Activated CD4-positive, alpha-beta T cell treated with anti-CD3 and anti-CD28 coated beads, Interleukin-2, amount 50 U/mL, for 48 hours (primary cell): ENCODE measurements at regions not wholly inside any gene's neighbourhood (a gene's known extent, or its start where the extent isn't known, plus 50 kb on each side); places are given as distances from the start of the nearest gene placed in this dataset.
"Not testable (repeated sequence)": the region's sequence is repeated elsewhere in the genome, so short reads cannot be mapped to it uniquely, and the experiment has no call there.

Experiments used
- DNase-seq, 2 experiments: peaks; one replicate each; pipeline ENCODE4 v3.0.0-alpha.2; 2020

DNA sequence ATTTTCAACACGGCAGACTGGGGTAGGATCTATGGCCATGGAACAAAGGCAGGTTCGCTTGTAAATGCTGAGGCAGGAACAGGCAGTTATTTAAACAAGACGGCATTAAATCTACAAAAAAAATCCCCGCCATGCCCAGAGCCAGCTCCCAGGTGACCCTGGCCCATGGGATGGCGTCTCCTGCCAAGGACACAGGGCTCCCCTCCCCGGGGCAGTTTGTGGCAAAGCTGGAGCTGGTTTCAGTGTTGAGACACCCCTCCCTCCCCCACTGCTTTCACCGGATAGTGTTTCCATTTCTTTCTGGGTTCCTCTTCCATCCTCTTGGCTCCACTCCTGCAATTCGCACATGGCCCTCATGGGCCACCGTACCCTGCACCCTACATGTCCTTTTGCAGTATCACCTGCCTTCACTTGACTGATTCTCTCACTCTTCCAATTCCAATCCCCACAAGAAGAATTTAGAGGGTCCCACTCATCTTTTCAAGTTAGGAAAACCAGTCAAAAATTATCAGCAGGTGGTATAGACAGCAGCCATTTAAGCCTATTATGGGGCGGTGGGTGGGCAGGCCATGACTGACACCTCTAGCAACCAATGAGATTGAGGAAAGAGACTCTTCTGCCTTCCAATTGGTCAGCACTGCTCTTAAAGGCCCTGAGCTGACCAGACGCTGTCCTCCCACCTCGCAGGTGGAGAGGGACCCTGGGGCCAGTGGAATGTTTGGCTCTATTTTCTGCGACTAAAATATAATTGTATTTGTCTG is 52.0 kb downstream of the OLIG1 start:
- no peak for DNase-seq

DNA sequence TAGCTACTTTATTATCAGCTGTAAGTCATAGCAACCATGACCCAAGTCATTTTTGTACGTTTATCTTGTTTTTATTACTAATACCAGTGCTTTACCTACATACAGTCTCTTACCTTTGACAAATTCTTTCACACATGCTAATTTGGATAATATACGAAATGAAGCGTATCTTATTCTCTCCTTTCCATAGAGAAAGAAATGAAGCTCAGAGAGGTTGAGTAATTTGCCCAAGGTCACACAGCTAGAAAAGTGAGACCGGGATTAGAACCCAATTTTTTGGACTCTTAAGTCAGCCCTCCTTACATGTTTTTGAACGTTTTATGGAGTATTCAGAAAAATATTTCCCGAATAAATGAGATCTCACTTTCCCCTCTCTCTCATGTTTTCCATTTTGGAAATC is 52.6 kb downstream of the OLIG1 start:
- DNase-seq, result no peak

DNA sequence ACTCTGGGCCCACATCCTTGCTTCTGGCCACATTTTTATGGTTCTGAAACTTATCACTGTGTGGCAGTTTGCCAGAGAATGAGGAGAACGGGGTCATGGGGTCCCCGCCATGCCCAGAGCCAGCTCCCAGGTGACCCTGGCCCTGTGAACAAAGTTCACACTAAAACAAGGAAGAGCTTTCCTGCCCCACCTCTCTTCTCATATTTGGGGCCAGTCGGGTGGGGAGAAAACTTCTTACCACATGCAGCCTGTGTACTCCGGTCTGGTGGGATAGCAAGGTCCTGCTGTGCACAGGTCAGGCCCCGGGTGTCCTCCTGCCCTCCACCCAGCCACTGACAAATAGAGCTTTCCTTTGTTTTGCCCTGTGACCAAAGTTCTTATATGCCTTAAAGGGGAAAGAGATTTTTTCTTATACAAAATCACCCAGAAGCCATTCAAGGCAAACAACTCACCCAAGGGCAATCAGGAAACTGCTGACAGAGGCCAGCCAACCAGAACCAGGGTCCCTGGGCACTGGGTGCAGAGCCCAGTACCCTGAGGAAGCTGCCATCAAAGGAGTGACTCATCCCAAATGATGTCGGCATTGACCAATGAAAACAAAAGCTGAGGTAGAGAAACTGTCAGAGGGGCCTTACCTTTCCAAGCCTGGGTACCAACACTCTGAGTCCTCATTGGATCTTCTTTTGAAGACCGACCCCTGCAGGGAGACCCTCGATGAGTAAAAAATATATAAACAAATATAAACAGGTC is 53.6 kb downstream of the OLIG1 start:
- no peak for DNase-seq

DNA sequence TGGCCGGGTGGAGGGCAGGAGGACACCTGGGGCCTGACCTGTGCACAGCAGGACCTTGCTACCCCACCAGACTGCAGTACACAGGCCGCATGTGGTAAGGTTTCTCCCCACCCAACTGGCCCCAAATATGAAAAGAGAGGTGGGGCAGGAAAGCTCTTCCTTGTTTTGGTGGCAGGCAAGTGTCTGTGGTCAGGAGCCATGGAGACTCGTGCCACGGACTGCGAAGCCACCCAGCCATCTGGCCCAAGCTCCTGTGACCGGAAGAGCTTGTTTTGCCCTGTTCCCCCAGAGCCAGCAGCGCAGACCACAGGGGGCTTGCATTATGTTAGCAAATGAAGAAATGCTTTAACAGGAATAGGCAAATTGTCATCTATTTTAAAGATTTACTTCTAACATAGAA is 54.9 kb downstream of the OLIG1 start:
- DNase-seq, result no peak

DNA sequence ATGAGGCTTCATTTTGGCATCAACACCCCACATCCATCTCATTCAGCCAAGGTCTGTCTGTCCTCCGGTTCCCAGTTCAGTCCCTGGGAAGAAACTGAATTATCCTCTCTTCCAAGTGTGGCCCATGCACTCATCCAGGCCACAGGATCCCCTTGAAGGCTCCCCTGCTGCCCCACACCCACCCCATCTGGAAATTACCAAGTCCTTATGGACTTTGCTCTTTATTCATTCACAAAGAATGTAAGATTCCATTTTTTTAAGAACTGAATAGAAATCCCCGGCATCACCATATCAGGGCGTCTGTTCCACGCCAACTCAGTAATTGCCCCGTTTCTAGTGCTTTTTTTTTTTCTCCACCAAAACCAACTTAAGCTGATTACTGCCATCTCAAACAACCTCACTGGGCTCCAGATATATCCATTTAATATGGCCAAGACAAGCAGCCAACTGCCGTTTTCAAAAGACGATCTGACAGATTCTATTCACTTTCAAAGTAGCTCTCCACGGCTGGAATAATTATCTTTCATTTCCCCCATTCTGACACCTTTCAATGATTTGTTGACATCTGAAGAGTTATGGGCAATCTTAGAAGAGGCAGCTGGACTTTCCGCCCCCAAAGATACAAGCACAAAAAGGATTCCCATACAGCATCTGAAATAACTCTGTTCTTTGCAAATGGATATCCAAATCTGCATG is 55.9 kb downstream of the OLIG1 start:
- DNase-seq, result no peak

DNA sequence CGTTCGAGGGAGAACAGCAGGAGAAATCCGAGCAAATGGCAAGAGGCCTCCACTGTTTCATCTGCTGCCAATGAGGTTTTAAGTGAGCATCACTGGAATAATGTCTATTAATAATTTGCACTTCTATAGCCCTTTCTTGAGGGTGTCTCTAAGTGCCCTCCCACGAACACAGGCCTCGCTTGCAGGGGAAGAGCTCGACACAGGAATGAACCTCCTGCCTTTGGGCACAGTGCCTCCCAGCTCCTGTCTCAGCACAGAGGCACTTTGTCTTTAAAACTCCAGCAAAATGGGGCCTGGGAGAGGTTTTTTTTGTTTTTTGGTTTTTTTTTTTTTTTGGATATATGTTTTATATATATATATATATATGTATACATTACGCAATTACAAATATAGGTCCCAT is 56.6 kb downstream of the OLIG1 start:
- no peak for DNase-seq

DNA sequence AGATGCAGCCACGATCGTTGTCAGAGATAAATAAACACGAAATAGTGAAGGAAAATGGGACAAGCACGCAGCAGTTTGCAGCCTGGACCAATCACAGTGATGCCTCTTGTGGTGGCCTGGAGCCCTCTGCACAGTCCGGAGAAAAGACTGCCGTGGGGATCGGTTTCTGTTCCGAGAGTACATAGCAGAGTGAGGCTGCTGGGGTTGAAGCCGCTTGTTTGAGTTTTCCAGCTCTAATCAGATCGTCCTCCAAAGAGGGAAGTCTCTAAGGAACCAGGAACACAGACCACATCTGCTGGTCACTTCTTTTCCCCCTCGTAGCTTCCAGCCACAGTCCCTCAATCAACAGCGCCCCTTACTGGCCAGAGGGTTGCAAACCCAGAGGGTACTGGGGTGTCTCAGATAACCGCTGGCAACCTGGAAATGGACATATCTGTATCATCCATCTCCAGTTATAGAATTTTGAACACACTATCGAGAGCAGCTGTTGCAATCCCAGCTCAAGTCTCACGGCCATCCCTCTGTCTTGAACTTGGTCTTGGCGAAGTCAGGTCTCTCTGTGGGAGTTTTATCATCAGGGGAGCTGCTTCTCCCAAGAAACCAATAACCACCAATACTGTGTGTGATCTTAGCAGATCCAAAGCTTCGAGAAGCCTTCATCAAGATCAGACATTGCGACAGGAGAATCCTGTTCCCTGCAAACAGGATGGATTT is 57.4 kb downstream of the OLIG1 start:
- DNase-seq, result peak; percentile 69 to 76

DNA sequence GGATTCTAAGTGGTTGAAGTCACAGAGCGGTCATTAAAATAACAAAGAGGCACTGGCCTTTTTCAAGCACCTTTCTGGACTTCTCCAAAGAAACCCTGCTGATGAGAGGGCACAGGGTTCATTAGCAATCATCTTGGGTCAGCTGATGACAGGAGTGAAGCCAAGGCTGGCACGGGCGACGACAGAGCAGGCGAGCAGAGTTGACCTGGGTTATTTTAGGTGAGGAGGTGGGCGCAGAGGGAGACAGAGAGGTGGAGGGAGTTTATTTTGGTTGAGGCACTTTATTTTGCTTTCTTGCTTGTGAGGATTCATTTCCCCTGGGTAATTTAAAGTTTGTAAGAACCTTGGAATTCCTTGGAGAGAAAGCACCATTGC is 57.9 kb downstream of the OLIG1 start:
- no peak for DNase-seq

DNA sequence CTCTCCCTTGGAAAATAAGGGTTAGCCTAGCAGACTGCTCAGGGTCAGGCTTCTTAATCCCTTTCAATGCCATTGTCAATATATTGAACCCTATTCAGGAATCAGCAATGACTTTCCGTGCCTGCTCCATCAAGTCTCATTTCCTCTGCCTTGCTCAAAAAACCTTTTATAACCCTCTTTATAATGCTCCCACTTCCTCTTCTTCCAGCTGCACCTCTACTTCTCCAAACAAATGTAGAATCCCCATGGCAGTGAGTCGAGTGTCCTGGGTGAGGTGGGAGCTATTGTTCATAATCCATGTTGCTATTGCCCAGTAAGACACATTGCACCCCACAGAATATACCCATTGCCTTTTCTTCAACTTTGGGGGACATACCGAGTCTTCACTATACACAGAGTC is 58.6 kb downstream of the OLIG1 start:
- DNase-seq, result no peak

DNA sequence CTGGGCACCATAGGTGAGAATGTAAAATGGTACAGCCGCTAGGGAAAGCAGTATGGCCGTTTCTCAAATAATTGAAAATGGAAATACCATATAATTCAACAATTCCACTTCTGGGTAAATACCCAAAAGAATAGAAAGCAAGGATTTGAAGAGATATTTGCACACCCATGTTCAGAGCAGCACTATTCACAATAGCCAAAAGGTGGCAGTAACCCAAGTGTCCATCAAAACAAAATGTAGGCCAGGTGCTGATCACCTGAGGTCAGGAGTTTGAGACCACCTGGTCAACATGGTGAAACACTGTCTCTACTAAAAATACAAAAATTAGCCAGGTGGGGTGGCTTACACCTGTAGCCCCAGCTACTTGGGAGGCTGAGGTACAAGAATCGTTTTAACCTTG is 62.1 kb downstream of the OLIG1 start:
- no peak for DNase-seq

DNA sequence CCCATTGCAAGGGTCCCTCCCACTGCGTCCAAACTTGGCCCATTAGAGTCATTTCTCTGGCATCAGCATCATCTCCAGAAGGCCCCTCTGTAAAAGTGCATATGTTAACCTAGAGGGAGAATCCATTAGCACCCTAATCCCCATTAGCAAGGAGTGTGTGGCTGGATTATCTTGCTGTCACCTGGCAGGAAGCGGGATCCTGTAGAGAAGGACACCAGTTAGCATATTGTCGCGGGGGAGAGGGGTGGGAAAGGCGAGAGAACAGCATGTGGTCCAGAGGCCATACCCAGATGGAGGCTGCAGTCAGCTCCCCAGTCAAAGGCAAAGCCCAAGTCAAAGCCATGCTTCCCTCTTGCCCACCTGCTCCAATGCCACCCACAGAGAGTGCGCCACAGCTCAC is 64.0 kb downstream of the OLIG1 start:
- no peak for DNase-seq

DNA sequence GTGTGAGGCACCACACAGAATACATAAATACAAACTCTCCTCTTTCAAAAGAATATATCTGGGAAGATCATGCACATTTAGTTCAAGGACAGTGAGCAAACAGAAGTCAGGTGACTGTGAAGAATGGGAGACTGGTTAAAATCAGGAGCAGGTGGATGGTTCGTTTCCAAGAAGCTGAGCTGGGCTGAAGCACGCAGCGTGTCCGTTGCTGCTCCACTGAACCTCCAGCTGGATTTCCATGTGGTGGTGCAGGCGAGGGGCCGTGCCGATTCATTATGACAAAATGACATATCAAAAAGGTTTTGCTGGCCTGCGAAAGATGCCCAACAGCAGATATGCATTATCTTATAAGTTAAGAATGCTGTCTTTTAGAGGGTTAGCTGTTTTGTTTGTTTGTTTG is 66.0 kb downstream of the OLIG1 start:
- DNase-seq, result no peak

DNA sequence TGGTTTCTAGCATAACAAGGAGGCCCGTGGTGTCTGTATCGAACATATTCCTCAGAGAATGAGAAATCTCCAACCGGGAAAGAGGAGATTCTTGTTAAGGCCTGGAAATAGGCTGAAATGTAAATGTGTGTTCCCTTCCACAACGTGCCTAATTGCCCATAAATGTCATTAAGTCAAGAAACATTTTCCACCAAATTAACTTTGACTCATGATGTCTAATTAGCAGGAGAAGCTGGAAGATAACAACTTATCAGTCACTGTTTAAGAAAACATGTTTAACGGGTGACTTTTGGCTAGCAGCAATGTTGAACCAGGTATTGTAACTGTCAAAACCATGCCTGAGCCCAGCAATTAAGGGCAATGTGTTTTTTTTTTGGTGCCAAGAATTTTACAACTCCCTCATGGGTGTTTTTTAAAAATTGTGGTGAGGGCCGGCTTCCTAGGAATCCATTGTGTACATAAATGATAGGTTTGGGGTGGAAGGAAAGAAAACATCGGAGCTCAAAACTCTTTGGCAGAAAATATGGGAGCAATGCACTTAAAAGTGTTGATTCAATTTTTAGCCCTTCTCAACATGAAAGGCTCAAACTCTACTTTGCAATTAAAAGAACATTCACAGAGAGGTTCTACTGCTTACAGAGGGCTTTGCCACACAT is 67.0 kb downstream of the OLIG1 start:
- no peak for DNase-seq

DNA sequence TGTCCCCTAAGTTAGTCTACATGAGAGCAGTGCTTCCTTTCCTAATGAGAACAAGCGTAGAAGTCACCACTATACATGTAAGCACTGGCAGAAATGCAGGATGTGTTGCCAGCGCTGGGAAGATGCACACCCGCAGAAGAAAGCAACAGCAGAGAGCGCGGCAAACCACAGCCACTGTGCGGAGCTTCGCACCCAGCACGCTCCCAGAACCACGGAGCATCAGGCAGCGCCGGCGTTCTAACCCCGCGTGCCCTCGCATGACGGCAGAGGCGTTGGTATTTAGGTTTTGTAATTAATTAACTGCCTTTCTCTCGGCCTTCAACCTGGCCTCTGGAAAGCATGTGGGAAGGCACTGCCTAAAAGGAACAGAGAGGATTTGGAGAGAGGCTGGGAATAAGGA is 69.1 kb downstream of the OLIG1 start:
- DNase-seq, result no peak

DNA sequence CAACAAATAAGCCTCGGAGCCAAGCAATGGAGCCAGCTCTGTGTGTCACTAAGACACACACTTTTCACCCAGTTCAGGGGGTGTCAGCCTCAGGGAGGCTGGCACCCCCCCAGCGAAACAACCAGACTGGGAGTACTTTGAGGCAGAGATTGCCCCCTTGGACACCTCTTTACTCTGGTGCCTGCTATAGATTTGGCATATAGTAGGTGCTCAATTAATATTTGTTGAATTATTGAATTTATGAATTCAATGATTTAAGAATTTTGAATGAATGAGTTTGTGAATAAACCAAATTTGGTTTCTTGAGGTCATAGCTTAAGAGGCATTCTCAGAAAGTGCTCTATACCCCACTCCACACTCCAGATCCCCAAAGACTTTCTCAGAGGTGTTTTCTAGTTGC is 70.3 kb downstream of the OLIG1 start:
- no peak for DNase-seq

DNA sequence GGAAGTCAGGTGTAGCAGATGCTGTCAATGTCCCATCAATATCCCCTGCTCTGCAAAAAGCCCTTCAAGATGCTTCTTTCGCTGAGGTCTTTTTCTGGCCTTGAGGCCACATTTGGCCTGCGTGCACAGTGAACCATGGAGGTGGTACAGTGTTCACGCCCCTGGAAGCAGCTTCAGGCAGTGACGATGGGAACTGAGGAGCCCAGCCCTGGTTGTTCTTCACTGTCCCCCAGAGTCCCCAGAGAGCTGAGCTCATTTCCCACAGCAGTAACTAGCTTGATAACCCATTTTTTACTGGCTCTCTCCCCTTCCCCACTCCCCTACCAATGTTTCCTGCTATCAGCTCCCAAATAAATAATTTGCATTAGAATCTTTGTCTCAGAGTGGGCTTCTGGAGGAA is 76.5 kb downstream of the OLIG1 start:
- no peak for DNase-seq

DNA sequence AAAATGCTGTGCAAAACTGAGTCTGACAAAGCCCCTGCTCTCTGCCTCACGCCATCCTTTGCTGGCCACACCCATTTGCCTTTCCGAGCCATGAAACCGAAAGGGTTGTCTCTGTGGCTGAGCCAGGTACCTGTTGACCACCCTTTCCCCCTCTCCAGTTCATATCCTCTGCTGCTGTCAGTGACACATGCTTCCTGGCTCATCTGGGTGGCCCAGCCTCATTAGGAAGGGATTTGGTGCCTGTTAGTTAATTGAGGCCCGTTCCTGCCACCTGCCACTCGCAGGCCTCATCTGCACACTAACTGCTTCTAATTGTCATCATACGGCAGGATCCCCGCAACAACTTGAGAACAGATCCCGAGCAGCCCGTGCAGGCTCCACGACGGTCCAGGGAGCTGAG is 79.2 kb downstream of the OLIG1 start:
- no peak for DNase-seq

DNA sequence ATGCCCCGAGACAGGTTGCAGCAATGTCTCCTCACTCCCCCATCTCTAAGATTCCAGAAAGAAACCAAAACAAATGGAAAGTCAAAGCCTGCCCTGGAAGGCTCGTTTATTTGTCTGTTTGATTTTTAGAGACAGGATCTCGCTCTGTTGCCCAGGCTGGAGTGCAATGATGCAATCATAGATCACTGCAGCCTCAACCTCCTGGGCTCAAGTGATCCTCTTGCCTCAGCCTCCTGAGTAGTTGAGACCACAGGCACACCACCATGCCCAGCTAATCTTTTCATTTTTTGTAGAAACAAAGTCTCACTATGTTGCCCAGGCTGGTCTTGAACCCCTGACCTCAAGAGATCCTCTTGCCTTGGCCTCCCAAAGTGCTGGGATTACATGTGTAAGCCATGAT is 78.8 kb upstream of the IFNAR2 start:
- not testable (repeated sequence) for DNase-seq

DNA sequence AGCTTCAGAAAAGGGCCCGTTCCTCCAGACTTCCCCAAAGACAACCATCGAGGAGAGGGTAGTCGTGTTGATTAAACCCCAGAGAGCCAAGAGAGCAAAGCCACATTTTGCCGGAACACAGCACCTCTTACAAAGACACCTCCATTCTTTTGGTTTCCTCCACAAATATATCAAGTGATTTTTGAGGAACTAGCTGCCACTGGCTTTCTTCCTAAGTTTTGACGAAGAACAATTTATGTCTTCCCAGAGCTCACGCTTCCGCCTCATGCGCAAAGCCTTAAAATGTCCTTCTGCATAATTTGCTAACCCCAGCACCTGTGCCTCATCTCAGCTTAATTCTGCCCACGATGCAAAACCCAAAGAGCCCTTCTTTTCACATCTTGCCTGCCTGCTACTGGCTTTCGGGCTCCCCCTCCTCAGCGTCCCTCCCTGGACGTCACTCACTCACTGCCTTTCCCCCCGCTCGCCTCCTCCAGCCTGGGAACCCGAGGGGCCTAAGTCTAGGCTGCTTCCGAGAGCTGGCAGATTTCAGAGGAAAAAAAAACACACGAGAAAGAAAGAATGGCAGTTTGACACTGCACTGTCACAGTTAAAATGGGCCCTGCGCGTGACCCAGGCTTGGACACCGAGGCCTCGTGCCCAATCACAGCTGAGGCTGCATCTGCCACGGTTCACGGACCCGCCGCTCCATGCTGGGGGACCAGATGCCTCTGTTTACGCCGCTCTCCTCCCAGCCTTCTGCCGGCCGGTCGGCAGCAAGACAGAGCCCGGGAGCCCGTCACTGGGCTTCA is 77.6 kb upstream of the IFNAR2 start:
- DNase-seq, result no peak

DNA sequence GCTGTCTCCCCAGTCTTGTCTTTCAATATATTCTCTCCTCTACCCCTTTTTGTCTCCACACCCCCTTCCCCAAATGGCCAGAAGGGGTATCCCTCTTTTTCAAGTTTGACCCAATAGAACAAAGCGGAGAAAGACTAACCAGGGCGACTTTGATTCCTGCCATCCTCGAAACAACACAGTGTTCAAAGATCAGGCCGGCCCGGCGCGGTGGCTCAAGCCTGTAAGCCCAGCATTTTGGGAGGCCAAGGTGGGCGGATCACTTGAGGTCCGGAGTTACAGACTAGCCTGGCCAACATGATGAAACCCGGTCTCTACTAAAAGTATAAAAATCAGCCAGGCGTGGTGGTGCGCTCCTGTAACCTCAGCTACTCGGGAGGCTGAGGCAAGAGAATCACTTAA is 77.0 kb upstream of the IFNAR2 start:
- no peak for DNase-seq

DNA sequence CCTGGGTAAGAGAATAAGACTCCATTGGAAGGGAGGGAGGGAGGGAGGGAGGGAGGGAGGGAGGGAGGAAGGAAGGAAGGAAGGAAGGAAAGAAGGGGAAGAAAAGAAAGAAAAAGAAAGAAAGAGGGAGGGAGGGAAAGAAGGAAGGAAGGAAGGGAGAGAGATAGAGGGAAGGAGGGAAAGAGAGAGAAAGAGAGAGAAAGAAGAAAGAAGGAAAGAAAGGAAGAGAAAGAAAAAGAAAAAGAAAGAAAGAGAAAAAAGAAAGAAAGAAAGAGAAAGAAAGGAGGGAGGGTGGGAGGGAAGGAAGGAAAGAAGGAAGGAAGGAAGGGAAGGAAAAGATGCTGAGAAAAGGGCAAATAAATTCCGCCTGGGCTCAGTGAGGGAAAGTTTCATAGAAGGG is 74.7 kb upstream of the IFNAR2 start:
- DNase-seq, result no peak

DNA sequence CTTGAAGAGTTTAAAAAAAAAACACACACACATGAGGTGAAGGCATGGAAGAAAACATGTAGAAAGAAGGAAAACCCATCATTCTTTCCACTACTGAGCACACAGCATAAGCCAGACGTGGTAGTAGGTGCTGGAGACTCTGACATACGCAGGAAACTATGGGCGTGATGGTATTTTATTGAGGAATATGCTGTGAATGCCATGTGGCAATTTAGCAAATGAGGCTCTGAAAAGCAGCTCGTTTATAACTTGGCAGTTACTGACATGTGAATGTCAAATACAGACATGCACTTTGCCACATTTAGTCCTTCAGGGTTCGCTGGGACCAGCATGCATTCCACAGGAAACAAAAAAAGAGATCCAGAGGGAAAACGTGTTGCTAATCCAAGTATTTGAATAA is 74.3 kb upstream of the IFNAR2 start:
- DNase-seq, result no peak
